Hematopoietic multipotent progenitor cell treated with erythropoietin and hydrocortisone succinate and interleukin-3 and kit ligand, for 15 days (in vitro differentiated cells): ENCODE measurements at regions not wholly inside any gene's neighbourhood (a gene's known extent, or its start where the extent isn't known, plus 50 kb on each side); places are given as distances from the start of the nearest gene placed in this dataset.
"Not testable (repeated sequence)": the region's sequence is repeated elsewhere in the genome, so short reads cannot be mapped to it uniquely, and the experiment has no call there.

Source experiments
- DNase-seq: peaks from one replicate; pipeline ENCODE4 v3.0.0-alpha.2; 2015; ENCODE audit warnings: low spot score

DNA sequence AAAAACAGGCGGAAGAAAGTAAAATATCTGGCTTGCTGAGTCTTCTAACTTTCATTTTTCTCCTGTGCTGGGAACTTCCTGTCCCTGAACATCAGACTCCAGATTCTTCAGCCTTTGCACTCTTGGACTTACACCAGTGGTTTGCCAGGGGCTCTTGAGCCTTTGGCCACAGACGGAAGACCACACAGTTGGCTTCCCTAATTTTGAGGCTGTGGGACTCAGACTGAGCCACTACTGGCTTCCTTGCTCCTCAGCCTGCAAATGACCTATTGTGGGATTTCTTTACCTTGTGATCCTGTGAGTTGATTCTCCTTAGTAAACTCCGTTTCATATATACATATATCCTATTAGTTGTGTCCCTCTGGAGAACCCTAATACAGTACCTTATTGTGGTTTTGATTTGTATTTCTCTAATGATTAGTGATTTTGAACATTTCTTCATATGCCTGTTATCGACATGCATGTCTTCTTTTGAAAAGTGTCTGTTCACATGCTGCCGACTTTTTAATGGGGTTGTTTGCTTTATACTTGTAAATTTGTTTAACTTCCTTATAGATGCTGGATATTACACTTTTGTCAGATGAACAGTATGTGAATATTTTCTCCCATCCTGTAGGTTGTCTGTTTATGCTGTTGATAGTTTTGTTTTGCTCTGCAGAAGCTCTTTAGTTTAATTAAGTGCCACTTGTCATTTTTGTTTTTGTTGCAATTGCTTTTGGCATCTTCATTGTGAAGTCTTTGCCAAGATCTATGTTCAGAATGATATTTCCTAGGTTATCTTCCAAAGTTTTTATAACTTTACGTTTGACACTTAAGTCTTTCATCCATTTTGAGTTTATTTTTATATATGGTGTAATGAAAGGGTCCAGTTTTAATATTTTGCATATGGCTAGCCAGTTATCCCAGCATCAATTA lies 348.8 kb upstream of the SETBP1 start:
- no peak for DNase-seq

DNA sequence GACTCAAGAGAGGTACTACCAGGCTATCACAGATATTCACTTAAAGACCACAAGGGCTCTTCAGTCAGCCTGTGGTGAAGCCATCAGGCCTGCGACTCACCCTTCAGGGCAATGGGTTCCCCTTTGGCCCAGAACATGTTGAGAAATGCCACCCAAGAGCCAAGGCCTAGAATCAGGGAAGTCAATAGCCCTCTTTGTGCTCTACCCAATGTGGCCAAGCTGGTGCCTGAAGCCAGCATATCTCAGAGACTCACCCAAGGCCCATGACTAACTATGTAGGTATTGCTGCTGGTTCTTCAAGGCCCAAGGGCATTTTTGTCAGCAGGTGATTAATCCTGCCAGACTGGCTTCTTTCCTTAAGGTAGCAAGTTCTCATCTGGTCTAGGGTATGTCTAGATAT lies 338.9 kb upstream of the SETBP1 start:
- no peak for DNase-seq

DNA sequence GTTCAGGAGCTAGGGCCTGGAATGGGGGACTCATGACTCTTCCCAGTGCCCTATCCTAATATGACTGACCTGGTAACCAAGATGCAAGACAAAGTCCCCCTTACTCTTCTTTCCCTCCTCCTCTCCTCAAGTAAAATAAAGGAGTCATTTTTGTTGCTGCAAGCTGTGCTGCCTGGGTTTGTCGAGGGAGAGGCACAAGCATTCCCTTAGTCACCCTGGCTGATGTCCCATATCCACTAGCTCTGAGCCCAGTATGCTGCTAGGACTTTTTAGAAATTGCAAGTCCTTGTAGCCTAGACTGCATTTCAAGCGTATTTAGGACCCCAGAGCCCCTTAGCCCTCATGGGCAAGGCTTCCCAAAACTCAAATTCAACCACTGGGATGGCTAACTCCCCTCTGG lies 338.5 kb upstream of the SETBP1 start:
- no peak for DNase-seq

DNA sequence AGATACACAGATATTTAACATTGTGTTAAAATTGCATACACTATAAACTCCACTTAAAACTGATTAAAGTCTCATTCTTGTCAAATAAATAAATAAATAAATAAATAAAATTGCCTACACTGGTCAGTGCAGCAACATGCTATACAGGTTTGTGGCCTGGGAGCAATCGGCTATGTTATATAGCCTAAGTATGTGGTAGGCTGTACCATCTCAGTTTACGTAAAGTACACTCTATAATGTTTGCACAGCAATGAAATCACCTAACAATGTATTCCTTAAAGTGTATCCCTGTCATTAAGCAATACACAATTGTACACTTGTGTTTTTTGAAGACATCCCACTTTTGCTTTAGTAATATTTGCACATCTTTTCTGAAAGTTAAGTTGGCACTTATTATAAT lies 337.7 kb upstream of the SETBP1 start:
- no peak for DNase-seq

DNA sequence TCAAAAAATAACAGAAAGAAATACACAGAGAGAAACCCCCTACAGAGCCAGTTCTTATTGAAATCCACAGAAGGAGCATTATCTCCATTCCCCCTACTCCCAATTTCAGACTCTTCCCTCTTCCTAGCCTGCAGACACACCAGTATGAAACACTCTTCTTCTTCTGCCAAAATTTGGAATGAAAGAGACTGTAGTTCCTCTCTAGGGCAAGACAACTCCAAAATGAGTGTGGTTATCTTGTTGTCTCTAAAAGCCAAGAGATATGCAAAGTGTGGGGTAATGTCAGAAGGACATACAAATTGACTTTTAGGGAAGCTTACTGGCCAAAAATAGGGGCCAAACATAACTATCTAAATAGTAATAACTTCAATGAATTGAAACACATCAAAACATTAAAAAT lies 337.1 kb upstream of the SETBP1 start:
- DNase-seq, result no peak

DNA sequence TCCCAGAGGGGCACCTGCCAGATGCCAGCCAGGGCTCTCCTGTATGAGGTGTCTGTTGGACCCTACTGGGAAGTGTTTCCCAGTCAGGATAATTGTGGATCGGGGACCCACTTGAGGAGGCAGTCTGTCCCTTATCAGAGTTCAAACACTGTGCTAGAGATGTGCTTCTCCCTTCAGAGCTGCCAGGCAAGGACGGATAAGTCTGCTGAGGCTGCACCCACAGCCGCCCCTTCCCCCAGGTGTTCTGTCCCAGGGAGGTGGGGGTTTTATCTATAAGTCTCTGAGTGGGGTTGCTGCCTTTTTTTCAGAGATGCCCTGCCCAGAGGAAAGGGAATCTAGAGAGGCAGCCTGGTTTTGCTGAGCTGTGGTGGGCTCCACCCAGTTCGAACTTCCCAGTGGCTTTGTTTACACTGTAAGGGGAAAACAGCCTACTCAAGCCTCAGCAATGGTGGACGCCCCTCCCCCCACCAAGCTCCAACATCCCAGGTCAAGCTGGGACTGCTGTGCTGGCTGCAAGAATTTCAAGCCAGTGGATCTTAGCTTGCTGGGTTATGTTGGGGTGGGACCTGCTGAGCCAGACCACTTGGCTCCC lies 324.0 kb upstream of the SETBP1 start:
- DNase-seq, result no peak

DNA sequence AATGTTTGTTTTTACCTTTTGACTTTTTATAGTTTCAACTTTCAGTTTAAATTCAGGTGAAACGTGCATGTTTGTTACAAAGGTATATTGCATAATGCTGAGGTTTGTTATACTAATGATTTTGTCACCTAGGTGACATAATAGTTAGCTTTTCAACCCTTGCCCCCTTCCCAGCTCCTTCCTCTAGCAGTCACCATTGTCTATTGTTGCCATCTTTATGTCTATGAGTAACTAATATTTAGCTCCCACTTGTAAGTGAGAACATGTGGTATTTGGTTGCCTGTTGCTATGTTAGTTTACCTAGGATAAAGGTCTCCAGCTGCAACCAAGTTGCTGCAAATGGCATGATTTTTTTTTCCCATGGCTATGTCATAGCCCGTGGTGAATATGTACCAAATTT lies 322.3 kb upstream of the SETBP1 start:
- DNase-seq, result no peak

DNA sequence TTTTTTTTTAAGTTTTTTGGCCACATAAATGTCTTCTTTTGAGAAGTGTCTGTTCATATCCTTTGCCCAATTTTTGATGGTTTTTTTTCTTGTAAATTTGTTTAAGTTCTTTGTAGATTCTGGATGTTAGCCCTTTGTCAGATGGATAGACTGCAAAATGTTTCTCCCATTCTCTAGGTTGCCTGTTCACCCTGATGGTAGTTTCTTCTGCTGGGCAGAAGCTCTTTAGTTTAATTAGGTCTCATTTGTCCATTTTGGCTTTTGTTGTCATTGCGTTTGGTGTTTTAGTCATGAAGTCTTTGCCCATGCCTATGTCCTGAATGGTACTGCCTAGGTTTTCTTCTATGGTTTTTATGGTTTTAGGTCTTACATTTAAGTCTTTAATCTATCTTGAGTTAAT lies 320.9 kb upstream of the SETBP1 start:
- not testable (repeated sequence) for DNase-seq

DNA sequence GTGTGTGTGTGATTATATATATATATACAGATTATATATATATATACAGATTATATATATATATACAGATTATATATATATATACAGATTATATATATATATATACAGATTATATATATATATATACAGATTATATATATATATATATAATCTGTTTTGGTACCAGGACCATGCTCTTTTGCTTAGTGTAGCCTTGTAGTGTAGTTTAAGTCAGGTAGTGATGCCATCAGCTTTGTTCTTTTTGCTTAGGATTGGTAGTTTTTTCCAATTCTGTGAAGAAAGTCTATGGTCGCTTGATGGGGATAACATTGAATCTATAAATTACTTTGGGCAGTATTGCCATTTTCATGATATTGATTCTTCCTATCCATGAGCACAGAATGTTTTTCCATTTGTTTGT lies 318.5 kb upstream of the SETBP1 start:
- DNase-seq, result not testable (repeated sequence)

DNA sequence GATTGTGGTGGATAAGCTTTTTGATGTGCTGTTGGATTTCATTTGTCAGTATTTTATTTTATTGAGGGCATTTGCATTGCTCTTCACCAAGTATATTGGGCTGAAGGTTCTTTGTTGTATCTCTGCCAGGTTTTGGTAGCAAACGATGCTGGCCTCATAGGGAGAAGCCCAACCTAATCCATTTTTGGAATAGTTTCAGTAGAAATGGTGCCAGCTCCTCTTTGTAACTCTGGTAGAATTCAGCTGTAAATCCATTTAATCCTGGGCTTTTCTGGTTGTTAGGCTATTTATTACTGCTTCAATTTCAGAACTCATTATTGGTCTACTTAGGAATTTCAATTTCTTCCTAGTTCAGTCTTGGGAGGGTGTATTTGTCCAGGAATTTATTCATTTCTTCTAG lies 309.8 kb upstream of the SETBP1 start:
- no peak for DNase-seq

DNA sequence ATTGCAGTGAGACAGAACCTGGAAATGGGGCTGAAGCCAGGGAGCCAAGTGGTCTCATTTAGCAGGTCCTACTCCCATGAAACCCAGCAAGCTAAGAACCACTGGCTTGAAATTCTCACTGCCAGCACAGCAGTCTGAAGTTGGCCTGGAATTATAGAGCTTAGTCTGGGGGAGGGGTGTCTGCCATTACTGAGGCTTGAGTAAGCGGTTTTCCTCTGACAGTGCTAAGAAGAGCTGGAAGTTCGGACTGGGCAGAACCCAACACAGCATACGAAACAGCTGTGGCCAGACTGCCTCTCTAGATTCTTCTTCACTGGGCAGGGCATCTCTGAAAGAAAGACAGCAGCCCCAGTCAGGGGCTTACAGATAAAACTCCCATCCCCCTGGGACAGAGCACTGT lies 305.7 kb upstream of the SETBP1 start:
- DNase-seq, result no peak

DNA sequence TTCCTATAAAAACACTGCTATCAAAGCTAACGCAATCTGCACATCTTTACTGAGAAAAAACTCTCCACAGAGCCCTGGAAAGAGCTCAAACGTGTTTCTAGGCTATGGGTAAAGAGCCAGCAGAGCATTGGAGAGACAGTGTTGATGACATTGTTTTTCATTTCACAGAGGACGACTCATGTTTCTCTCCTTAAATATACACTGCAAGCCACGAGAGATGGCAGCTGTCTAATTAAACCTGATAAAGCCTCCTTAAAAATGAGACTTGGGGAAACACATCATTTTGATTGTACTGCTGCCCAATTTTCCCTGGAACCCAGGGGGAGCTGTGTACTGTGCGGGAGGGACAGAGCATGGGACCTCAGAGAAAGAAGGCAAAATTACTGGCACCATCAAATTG lies 294.3 kb upstream of the SETBP1 start:
- DNase-seq, result no peak

DNA sequence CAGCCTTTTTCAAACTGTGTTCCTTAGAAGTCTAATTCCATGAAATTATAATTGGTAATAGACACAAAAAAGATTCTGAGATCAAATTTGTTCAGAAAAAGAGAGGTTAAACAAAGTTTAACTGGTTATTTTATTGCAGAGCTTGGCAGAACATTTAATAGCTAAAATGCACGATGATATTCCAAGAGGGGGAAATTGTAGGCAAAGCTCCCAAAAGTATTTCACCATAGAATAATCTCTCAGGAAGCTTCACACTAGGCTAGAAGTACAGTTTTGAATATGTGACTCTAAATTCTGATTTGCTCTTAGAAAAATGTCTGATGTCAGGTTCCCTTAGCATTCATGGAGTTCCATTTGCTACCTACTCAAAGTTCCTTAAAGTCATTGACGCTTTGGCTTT lies 292.4 kb upstream of the SETBP1 start:
- DNase-seq, result no peak

DNA sequence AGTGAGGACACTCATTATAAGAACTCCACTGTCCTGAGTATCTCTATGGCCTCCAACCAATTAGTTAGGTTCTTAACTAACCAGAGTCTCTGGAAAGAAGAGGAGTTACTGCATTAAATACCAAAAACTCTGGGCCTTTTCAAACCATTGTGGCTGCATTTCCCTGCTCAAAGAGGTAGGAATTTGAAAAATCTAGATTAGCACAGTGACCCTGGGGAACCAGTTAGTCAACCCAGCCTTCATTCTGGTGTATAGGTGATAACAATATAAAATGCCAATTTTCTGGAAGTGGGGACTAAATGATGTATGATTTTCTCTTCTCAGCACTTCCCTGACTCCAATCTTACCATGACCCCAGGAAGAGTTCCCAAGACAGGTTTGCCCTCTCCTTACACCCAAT lies 287.8 kb upstream of the SETBP1 start:
- DNase-seq, result no peak

DNA sequence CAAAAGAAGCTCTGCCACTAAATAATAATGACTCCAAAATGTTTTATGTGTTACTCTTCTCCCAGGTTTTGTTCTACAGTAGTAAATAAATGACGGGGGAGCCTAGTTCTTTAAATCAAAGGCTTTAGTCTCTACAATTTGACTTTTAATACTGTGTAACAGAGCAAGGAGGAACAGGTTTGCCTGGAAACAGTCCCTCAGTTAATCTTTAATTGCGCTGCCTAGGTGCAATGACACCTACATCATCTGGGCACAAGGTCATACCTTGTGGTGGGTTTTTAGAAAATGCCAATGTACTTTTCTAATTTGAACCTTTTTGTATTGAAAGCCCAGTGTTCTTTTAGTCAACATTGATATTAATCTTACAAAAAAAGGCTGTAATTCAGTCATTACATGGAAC lies 287.3 kb upstream of the SETBP1 start:
- no peak for DNase-seq

DNA sequence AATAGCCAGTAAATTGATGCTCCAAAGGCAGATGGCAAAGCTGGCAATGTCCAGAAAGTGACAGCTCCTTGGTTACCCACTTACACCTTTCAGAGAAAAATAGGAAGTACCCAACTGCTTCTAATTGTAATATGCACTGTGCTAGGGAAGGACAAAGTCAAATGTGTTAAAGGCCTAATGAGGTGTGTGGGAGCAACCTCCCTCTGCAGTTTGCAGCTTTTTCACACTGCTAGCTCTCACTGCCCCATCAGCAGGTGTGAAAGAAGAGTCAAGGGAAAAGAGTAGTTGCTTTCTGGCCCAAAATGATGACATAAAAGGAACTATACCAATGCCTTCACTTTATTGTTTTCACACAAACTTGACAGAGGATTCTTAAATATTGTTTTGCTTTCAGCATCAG lies 284.1 kb upstream of the SETBP1 start:
- DNase-seq, result no peak

DNA sequence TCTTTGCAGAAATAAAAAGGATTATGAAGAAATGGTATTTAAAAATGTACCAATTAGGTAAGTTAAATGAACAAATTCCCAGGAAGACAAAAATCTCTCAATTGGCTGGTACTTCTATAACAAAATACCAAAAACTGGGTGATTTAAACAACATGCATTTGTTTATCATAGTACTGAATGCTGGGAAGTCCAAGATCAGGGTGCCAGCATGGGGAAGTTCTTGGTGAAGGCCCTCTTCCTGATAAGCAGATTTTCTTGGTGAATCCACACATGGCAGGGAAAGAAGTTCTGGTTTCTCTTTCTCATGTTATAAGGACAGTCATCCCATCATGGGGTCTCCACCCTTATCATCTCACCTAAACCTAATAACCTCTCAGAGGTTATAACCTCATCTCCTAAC lies 271.6 kb upstream of the SETBP1 start:
- DNase-seq, result no peak

DNA sequence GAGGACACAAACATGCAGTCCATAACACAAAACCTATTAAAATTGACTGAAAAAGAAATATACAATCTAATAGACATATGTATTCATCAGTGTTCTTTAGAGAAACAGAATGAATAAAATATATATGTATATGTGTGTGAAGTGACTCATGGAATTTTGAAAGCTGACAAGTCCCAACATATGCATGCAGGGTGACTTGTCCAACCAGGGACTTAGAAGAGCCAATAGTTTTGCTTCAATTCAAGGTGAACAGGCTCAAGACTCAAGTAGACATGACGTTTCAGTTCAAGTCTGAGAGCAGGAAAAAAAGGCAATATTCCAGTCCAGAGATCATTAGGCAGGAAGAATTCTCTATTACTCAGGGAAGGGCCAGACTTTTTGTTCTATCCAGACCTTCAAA lies 271.2 kb upstream of the SETBP1 start:
- DNase-seq, result no peak

DNA sequence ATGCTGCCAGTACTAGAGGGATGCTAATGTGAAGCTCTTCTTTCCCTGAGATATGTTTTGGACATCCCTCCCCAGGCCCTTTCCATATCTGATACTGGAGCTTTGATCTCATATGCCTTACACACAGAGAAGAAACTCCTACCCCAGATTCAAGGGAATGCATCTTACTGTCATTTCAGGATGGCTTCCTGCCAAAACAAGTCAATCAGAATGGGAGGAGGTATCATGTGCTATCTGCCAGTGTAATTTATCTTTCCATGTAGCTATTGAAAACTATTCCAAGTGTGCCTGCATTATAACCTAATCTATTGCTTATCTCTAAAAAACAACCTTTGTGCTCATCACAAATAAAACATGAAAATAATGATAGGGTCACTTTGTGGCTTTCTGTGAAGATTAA lies 269.9 kb upstream of the SETBP1 start:
- no peak for DNase-seq

DNA sequence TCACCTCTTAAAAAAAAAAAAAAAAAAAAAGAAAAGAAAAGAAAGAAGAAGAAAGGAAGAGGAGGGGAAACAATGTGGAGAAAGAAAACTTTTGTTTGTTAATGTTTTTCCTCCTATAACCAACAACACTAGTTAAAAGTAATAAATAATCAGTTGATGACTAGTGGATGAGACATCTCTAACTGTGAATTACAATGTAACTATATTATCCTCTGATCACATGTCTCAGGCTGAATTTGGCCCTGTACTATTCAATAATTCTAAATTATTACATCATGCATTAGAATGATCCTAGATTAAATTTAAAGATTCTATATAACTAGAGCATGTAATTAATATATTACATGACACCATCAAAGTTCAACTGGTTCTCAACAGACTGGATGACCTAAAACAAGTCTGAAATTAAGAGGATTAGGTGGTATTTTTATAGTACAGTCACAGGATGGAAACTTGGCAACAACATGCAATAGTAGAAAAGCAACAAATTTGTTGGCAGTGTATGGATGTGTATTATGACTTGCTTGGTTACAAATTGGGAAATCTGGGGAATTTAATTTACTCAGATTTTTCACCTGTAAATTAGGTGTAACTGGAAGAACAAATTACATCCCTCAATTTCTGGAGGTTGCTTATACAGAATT lies 269.3 kb upstream of the SETBP1 start:
- no peak for DNase-seq

DNA sequence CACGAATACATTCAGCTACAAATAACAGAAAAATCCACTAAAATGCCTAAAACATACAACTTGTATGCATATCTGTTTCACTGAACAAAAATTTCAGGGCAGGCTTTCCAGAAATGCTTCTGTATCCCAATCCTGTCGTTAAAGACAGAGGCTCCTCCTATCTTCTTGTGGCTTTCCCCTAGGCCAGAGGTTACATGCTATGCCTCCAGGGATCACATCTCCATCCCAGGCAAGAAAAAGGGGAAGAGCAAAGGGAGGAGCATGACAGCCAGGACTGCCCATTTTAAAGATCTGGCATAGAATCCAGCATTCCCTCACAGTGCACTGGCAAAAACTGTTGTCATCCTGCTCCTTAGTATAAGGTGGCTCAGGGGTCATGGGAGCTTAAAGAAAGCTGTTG lies 268.7 kb upstream of the SETBP1 start:
- DNase-seq, result no peak

DNA sequence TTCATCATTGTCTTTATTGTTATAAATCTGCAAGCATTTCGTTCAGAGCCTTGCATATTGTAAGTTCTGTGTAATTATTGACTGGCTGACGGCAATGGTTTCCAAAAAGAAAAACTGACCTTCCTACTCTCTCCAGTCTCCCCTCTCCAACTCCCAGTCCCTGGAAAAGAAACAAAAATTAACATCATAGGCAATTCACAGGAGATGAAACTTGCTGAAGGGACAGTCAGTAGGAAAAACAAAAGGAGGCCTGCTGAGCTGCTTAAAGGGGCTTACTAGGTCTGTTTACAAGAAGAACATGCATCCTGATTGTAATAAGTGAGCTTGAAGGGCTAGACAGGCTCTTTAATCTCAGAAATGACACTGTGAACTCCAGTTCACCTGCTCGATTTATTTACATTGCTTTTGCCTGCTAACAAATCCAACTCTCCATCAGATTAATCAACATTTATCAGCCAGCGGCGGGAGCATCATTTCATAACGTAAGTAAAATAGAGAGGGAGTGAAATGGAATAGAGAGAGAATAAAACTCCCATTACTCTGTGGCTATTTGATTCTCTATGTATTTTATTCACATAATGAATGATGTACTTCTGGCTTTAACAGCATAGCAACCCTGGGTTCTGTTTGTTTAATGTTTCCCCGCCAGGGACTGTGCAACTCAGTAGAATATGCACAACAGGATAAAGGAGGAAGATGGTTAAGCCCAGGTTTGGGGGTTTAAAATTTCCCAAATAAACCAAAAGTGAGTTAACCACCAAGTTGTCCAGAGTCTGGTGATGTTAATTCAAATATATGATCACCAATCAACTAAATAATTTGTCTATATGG lies 256.7 kb upstream of the SETBP1 start:
- no peak for DNase-seq

DNA sequence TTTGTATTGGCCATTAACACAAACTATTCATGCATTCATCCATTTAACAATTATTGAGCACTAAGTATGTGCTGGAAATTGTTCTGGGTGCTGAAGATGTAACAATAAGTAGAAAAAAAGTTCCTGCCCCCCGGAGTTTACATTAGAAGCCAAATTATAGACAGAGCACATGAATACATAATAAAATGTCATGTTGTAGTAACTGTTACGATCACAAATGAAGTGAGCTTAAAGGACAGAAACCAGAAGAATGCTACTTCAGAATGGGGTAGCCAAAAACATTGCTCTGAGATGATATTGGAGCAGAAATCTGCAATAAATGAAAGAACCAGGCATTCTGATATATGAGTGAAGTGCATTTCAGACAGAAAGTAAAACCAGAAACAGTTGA lies 256.0 kb upstream of the SETBP1 start:
- no peak for DNase-seq
